ENCODE measurements at regions not wholly inside any gene's neighbourhood (a gene's known extent, or its start where the extent isn't known, plus 50 kb on each side); places are given as distances from the start of the nearest gene placed in this dataset.

DNA sequence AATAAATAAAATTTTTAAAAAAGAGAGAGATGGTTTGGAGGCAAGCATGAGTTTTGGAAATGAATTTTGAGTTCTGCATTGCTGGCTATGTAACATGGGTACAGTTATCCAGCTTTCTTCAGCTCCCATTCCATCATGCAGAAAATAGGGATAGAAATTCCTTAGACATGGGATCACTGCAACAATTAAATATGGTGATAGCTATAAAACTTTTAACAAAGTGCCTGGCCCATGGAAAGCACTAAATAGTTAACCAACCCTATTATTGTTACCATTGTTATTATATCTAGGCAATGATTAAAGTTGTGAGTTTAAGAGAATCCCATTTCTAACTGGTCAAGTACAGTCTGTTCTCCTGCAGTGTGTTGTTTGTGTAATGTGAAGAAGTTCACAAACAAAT lies 115.4 kb upstream of the GAS1 start:
- H3K36me3 ChIP-seq: no peaks in the 10 kb centered on the region
- no peaks in the 10 kb centered on the region for H3K27me3 ChIP-seq
- FAIRE-seq (no peak), ATAC-seq (no peak), DNase-seq (no peak)
- TF ChIP-seq, protein P1, sequence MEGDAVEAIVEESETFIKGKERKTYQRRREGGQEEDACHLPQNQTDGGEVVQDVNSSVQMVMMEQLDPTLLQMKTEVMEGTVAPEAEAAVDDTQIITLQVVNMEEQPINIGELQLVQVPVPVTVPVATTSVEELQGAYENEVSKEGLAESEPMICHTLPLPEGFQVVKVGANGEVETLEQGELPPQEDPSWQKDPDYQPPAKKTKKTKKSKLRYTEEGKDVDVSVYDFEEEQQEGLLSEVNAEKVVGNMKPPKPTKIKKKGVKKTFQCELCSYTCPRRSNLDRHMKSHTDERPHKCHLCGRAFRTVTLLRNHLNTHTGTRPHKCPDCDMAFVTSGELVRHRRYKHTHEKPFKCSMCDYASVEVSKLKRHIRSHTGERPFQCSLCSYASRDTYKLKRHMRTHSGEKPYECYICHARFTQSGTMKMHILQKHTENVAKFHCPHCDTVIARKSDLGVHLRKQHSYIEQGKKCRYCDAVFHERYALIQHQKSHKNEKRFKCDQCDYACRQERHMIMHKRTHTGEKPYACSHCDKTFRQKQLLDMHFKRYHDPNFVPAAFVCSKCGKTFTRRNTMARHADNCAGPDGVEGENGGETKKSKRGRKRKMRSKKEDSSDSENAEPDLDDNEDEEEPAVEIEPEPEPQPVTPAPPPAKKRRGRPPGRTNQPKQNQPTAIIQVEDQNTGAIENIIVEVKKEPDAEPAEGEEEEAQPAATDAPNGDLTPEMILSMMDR (IDR thresholded peaks at IDR 0.05): no peak
- intact Hi-C loops (cut with DNase I): no loop called here
- no peak overlapping the region for H3K27ac ChIP-seq
- H3K4me1 ChIP-seq: no peaks in the 10 kb centered on the region
- no peak overlapping the region for H3K4me3 ChIP-seq
- H3K9me3 ChIP-seq: no peaks in the 10 kb centered on the region

DNA sequence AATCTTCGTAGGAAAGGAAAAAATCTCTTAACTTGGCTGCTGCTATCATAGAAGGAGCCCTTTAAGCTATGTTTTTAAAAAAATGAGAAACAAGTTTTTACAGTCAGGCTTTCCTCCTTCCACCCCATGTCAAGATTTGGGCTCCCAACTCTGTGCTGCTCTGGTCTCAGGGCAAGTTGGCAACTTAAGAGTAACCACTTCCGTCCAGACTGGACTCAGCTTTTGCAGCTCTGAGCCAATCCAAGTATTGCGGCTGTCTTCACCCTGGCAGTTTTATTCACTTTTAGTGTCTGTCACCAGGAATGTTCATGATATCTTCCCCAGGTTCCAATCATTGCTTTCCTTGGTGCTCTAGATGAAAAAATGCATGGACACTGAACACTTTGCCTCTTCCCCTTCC lies 115.9 kb upstream of the GAS1 start:
- FAIRE-seq (no peak), DNase-seq (no peak), ATAC-seq (no peak)
- Histone ChIP-seq H3K27ac (no peak overlapping the region), H3K4me1 (no peaks in the 10 kb centered on the region), H3K9me3 (no peaks in the 10 kb centered on the region), H3K27me3 (no peaks in the 10 kb centered on the region), H3K4me3 (no peak overlapping the region), H3K36me3 (no peaks in the 10 kb centered on the region)
- TF ChIP-seq, protein P1 (IDR thresholded peaks at IDR 0.05): no peak
- intact Hi-C loops (cut with DNase I): no loop called here
- 88 to 91% methylated on average over 3 of the region's 3 CpGs for WGBS, 2 donors

DNA sequence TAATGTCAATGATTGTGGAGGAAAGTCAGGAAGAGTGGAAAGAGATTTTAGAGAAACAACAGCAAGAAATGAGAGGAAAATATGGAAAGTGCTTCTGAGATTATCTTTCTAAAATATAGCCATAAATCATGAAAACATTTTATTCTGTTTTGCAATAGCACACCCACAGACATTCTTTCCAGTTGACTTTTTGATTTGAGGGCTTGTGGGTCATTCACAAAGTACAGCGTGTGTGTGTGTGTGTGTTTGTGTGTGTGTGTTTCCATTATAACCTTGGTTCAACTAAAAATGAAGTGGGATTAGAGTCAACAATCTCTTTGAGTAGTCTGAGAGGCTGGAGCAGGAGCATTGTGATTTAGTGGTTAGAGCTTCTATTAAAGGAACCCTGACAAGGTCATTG lies 116.6 kb upstream of the GAS1 start:
- Histone ChIP-seq H3K4me1 (no peaks in the 10 kb centered on the region), H3K9me3 (no peaks in the 10 kb centered on the region), H3K36me3 (no peaks in the 10 kb centered on the region), H3K27ac (no peak overlapping the region), H3K4me3 (no peak overlapping the region), H3K27me3 (no peaks in the 10 kb centered on the region)
- DNase-seq (no peak), FAIRE-seq (no peak), ATAC-seq (peak in 2 of 4 donors; percentile 25 to 41)
- intact Hi-C loops (cut with DNase I): no loop called here
- WGBS, 2 donors: 55 to 61% methylated on average over 1 of the region's 1 CpG
- TF ChIP-seq, protein P1 (IDR thresholded peaks at IDR 0.05): no peak

DNA sequence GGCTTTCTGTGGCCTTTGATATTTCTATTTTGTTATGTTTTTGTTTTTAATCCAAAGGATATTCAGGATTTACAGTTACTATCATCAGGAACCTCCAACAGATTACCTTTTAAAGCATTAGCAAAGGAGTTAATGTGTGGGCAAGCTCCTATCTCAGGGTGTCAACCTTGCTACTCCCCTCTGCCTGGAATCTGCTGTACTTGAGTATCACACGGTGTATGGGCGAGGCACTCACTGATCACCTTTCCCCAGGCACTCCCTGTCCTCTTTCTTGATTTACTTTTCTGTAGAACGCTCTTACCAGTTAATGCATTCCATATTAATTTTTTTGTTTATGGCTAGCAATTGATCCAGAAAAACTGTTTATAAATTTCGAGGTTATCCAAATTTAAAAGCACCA lies 117.0 kb upstream of the GAS1 start:
- no peak overlapping the region for H3K27ac ChIP-seq
- ATAC-seq: no peak
- H3K27me3 ChIP-seq: no peaks in the 10 kb centered on the region
- no peak for DNase-seq
- H3K9me3 ChIP-seq: no peaks in the 10 kb centered on the region
- TF ChIP-seq, protein P1 (IDR thresholded peaks at IDR 0.05): no peak
- 82 to 84% methylated on average over 4 of the region's 4 CpGs for WGBS, 2 donors
- FAIRE-seq: no peak
- intact Hi-C loops (cut with DNase I): no loop called here
- H3K4me3 ChIP-seq: no peak overlapping the region
- H3K36me3 ChIP-seq: no peaks in the 10 kb centered on the region
- no peaks in the 10 kb centered on the region for H3K4me1 ChIP-seq

DNA sequence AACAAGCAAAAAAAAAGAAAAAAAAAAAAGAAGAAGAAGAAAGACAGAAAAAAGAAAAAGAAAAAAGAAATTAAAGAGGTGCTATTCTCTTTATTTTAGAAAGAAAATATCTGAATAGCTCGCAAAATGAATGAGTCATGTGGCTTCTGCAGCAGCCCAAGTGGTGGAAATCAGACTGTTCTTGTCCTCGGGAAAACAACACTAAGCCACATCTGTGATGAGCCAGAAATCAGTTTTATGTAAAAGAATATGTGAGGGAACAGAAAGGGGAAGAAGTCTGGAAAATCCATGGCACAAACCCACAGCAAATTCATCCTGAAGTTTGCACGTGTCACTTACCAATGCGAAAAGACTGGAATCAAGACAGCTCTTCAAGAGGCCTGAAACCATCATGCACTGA lies 118.7 kb upstream of the GAS1 start:
- TF ChIP-seq, protein P1 (IDR thresholded peaks at IDR 0.05): no peak
- Histone ChIP-seq H3K27me3 (no peaks in the 10 kb centered on the region), H3K9me3 (no peaks in the 10 kb centered on the region), H3K27ac (no peak overlapping the region), H3K4me1 (no peaks in the 10 kb centered on the region), H3K4me3 (no peak overlapping the region), H3K36me3 (no peaks in the 10 kb centered on the region)
- WGBS, 2 donors: 79 to 83% methylated on average over 4 of the region's 4 CpGs
- FAIRE-seq: no peak
- no peak for ATAC-seq
- no peak for DNase-seq
- intact Hi-C loops (cut with DNase I): no loop called here

Measured in pancreas (tissue), 10 donors.